Panc1 (cell line): ENCODE measurements at regions not wholly inside any gene's neighbourhood (a gene's known extent, or its start where the extent isn't known, plus 50 kb on each side); places are given as distances from the start of the nearest gene placed in this dataset.
"Not testable (repeated sequence)": the region's sequence is repeated elsewhere in the genome, so short reads cannot be mapped to it uniquely, and the experiment has no call there.

Experiments
- ATAC-seq: fragments of 200-7000 bp; cut with Tn5 transposase; 2 replicates; pipeline ENCODE4 v1.9.1; 2020; ENCODE audit warnings: mild to moderate bottlenecking, moderate library complexity
- BruUV-seq: library from RNA; stranded (reverse); fragments of 400-500 nt; replicated peaks from 2 replicates; lab custom pipeline; 2021; lab: Mats Ljungman, UMichigan
- CTCF ChIA-PET: fragments of 300-600 bp; sonication (Branson Sonifier 250); formaldehyde crosslinking; loops from one replicate; lab custom pipeline; 2022; ENCODE audit warnings: antibody characterized with exemption; lab: Charles Lee
- POLR2A ChIA-PET: fragments of 300-600 bp; sonication (Branson Sonifier 250); formaldehyde crosslinking; loops from one replicate; lab custom pipeline; 2022; ENCODE audit warnings: antibody characterized with exemption; lab: Charles Lee
- DNase-seq: peaks from one replicate; pipeline ENCODE4 v3.0.0-alpha.2; 2010; ENCODE audit warnings: low read depth, low spot score
- H3K27ac ChIP-seq: 2 replicates; pipeline ENCODE4 v1.5.1; 2011; ENCODE audit warnings: mild to moderate bottlenecking, low read length, inconsistent platforms
- H3K27me3 ChIP-seq: fragments of 200-500 bp; sonication (Bioruptor generic); 2 replicates; pipeline ENCODE4 v1.6.0; 2014; ENCODE audit warnings: low read length, inconsistent platforms; ENCODE audit not compliant: control insufficient read depth, insufficient read depth
- H3K36me3 ChIP-seq: fragments of 200-500 bp; sonication (Bioruptor generic); 2 replicates; pipeline ENCODE4 v1.5.1; 2014; ENCODE audit warnings: inconsistent platforms, mild to moderate bottlenecking, low read length, moderate library complexity; ENCODE audit not compliant: control insufficient read depth, insufficient read depth
- H3K4me1 ChIP-seq: 2 replicates; pipeline ENCODE4 v1.5.1; 2011; ENCODE audit warnings: inconsistent platforms, mild to moderate bottlenecking, low read length, moderate library complexity; ENCODE audit not compliant: control insufficient read depth, insufficient read depth
- H3K4me3 ChIP-seq, 2 experiments: 2 replicates each; pipeline ENCODE4 v1.5.1; 2011 to 2012; ENCODE audit warnings: low read depth in 2 of 2, low read length in 2 of 2, mild to moderate bottlenecking in 2 of 2, inconsistent platforms in 1 of 2, moderate library complexity in 1 of 2
- H3K9me3 ChIP-seq: fragments of 200-500 bp; sonication (Bioruptor generic); 2 replicates; pipeline ENCODE4 v1.5.1; 2014; ENCODE audit warnings: low read depth, mild to moderate bottlenecking, inconsistent platforms, low read length, moderate library complexity; ENCODE audit not compliant: control insufficient read depth, insufficient read depth
- POLR2AphosphoS5 ChIP-seq: IDR thresholded peaks from 2 replicates; pipeline ENCODE4 v1.6.1; 2012; ENCODE audit warnings: mild to moderate bottlenecking, low read depth, low read length, moderate library complexity
- REST ChIP-seq, 2 experiments: IDR thresholded peaks; 2 replicates each; pipeline ENCODE4 v1.6.1; 2011 to 2012; ENCODE audit warnings: low read depth in 2 of 2, control low read depth in 1 of 2, low read length in 1 of 2, mild to moderate bottlenecking in 1 of 2, moderate library complexity in 1 of 2; ENCODE audit not compliant: insufficient read depth in 1 of 2
- SIN3A ChIP-seq: IDR thresholded peaks from 2 replicates; pipeline ENCODE4 v1.6.1; 2012; ENCODE audit warnings: low read depth, mild to moderate bottlenecking, low read length, moderate library complexity, borderline replicate concordance; ENCODE audit not compliant: insufficient read depth
- TCF7L2 ChIP-seq: IDR thresholded peaks from 2 replicates; pipeline ENCODE4 v1.6.1; 2011; ENCODE audit warnings: mild to moderate bottlenecking, low read depth, low read length, inconsistent platforms
- in situ Hi-C: cut with HindIII; loops from 2 replicates; pipeline ENCODE4 v1.10.0; 2016; ENCODE audit warnings: low sequenced_read_pairs, low pct_unique_long_range_greater_than_20kb
- intact Hi-C: fragments of 100-400 bp; cut with micrococcal nuclease; formaldehyde crosslinking; loops from one replicate; pipeline ENCODE4 v1.10.0; 2022; ENCODE audit not compliant: unreplicated experiment
- TF ChIP-seq, protein P1 (sequence below): fragments of 450-650 bp; IDR thresholded peaks from 2 replicates; pipeline ENCODE4 v1.5.1; 2017; ENCODE audit warnings: mild to moderate bottlenecking

DNA sequence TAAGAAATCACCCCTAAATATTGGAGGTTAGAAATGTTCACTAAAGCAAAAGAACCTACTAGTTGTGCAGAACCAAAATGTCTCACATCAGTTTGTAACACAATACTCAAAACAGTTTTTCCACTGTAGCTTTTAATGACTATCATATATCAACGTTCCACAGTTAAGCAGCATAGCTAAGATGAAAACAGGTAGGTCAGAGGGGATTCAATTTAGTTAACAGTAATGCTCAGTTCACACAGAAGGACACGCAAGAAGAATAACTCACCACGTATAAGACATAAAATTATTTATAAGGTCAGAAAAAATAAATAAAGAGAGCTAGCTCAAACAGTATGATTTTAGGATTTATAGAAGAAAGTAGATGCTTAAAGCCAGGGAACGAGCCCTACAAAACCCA, 118.9 kb upstream of the CCDC150 start:
- TF ChIP-seq TCF7L2 (no peak), REST (IDR thresholded peaks at IDR 0.05; ENCODE audit: insufficient read depth in 1 of 2, low read depth in 2 of 2, low read length in 1 of 2) (no peak), POLR2AphosphoS5 (no peak)
- Histone ChIP-seq H3K36me3 (no peaks in the 10 kb centered on the region), H3K4me1 (no peaks in the 10 kb centered on the region), H3K4me3 (no peak overlapping the region), H3K27ac (no peak overlapping the region), H3K9me3 (no peaks in the 10 kb centered on the region), H3K27me3 (no peaks in the 10 kb centered on the region)
- ATAC-seq (no peak), DNase-seq (no peak)
- no TSS peak for BruUV-seq
- in situ Hi-C loops: no loop called here
- ChIA-PET CTCF (no interaction called here), POLR2A (no interaction called here)
- intact Hi-C loops: no loop called here

GRCh38 chr2:196526981-196527725, 112.4 kb upstream of the CCDC150 start:
- ATAC-seq, H3K4me3 ChIP-seq, CTCF ChIA-PET: not testable (repeated sequence)

DNA sequence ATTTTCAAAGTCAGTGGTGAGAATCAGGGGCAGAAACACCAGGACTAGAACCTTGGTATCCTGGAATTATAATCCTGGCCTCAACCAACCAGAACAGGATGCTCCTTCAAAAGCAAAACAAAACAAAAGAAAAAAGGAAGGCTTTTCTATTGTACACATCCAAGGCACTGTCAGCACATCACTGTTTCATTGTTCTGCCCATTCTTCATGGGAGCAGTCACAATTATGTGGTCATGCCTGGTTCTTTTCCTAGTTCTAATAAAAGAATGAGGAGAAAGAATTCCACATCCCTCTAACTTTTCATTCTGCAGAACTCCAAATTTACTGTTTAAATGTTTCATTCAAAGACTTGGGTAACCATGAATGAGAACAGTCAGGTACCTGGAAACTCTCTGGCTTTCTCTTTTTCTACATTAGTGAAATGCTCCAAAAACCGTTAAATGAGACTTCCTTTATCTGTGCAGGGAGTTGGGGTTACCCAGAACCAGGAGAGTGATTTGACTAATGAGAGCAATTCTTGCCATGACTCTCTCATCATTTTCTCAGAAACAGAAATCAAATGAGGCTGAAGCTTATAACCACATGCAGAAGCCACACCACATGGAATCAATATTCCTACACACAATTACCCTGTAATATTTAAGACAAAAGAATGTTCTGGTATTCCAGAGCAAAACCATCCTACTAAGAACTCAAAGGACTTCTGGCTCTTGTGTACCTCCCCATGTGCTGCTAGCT, 110.9 kb upstream of the CCDC150 start:
- H3K27ac ChIP-seq: no peak overlapping the region
- no peaks in the 10 kb centered on the region for H3K36me3 ChIP-seq
- BruUV-seq: no TSS peak
- H3K4me1 ChIP-seq: peaks cover 3% of the 10 kb centered on the region; the same call in 1 of the 2 replicates
- DNase-seq: no peak
- no peak overlapping the region for H3K4me3 ChIP-seq
- ChIA-PET CTCF (no interaction called here), POLR2A (no interaction called here)
- no peak for ATAC-seq
- in situ Hi-C loops (no loop called here), intact Hi-C loops (no loop called here)
- TF ChIP-seq REST (IDR thresholded peaks at IDR 0.05; ENCODE audit: insufficient read depth in 1 of 2, low read depth in 2 of 2, low read length in 1 of 2) (no peak), POLR2AphosphoS5 (no peak), TCF7L2 (no peak), SIN3A (no peak)
- TF ChIP-seq, protein P1, sequence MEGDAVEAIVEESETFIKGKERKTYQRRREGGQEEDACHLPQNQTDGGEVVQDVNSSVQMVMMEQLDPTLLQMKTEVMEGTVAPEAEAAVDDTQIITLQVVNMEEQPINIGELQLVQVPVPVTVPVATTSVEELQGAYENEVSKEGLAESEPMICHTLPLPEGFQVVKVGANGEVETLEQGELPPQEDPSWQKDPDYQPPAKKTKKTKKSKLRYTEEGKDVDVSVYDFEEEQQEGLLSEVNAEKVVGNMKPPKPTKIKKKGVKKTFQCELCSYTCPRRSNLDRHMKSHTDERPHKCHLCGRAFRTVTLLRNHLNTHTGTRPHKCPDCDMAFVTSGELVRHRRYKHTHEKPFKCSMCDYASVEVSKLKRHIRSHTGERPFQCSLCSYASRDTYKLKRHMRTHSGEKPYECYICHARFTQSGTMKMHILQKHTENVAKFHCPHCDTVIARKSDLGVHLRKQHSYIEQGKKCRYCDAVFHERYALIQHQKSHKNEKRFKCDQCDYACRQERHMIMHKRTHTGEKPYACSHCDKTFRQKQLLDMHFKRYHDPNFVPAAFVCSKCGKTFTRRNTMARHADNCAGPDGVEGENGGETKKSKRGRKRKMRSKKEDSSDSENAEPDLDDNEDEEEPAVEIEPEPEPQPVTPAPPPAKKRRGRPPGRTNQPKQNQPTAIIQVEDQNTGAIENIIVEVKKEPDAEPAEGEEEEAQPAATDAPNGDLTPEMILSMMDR: no peak
- no peaks in the 10 kb centered on the region for H3K9me3 ChIP-seq
- no peaks in the 10 kb centered on the region for H3K27me3 ChIP-seq

More at GRCh38 chr2:196526981-196527725, 112.4 kb upstream of the CCDC150 start:
- H3K27me3 ChIP-seq, H3K36me3 ChIP-seq, H3K27ac ChIP-seq, POLR2A ChIA-PET, intact Hi-C loops, H3K4me1 ChIP-seq, BruUV-seq, H3K9me3 ChIP-seq, DNase-seq, in situ Hi-C loops: not testable (repeated sequence)
